ENCODE measurements at regions not wholly inside any gene's neighbourhood (a gene's known extent, or its start where the extent isn't known, plus 50 kb on each side); places are given as distances from the start of the nearest gene placed in this dataset.

- no peak for DNase-seq (ENCODE audit: low read depth, low spot score)
- intact Hi-C loops (cut with micrococcal nuclease; ENCODE audit: unreplicated experiment), result no loop called here
- no TSS peak for BruUV-seq (replicated peaks)
- TF ChIP-seq REST (IDR thresholded peaks at IDR 0.05; ENCODE audit: insufficient read depth in 1 of 2, low read depth in 2 of 2, low read length in 1 of 2), result no peak
- TF ChIP-seq TCF7L2 (IDR thresholded peaks at IDR 0.05; ENCODE audit: low read depth, low read length), result no peak
- TF ChIP-seq CTCF (IDR thresholded peaks at IDR 0.05), result no peak
- no peak for TF ChIP-seq SIN3A (IDR thresholded peaks at IDR 0.05; ENCODE audit: borderline replicate concordance, insufficient read depth, low read depth, low read length)
- no peak for TF ChIP-seq POLR2AphosphoS5 (IDR thresholded peaks at IDR 0.05; ENCODE audit: low read depth, low read length)
- H3K9me3 ChIP-seq (ENCODE audit: control insufficient read depth, insufficient read depth, low read depth, low read length), result no peaks in the 10 kb centered on the region
- no peak for ATAC-seq
- no peaks in the 10 kb centered on the region for H3K4me1 ChIP-seq (ENCODE audit: control insufficient read depth, insufficient read depth, low read length)
- ChIA-PET CTCF (interaction anchor here (0.6 kb wide), 1 partner anchor 217 kb away, joined by 3 read pairs; no protein-coding TSS in a partner anchor), POLR2A (no interaction called here)
- no peak overlapping the region for H3K27ac ChIP-seq (ENCODE audit: low read length)
- in situ Hi-C loops (cut with HindIII; ENCODE audit: low pct_unique_long_range_greater_than_20kb, low sequenced_read_pairs), result no loop called here
- no peaks in the 10 kb centered on the region for H3K27me3 ChIP-seq (ENCODE audit: control insufficient read depth, insufficient read depth, low read length)
- H3K36me3 ChIP-seq (ENCODE audit: control insufficient read depth, insufficient read depth, low read length), result no peaks in the 10 kb centered on the region
- no peak overlapping the region for H3K4me3 ChIP-seq (ENCODE audit: low read depth in 2 of 2, low read length in 2 of 2)
Observed at GRCh38 chr14:101129521-101130167, 226.1 kb upstream of the RTL1 start.

GRCh38 chr14:101130861-101131260, 227.3 kb upstream of the RTL1 start:
- CTCF ChIA-PET, result no interaction called here
- in situ Hi-C loops (cut with HindIII; ENCODE audit: low pct_unique_long_range_greater_than_20kb, low sequenced_read_pairs), result no loop called here
- H3K4me1 ChIP-seq (ENCODE audit: control insufficient read depth, insufficient read depth, low read length), result no peaks in the 10 kb centered on the region
- POLR2A ChIA-PET, result no interaction called here
- DNase-seq (ENCODE audit: low read depth, low spot score) (no peak), ATAC-seq (no peak)
- intact Hi-C loops (cut with micrococcal nuclease; ENCODE audit: unreplicated experiment), result no loop called here
- H3K27ac ChIP-seq (ENCODE audit: low read length), result no peak overlapping the region
- H3K9me3 ChIP-seq (ENCODE audit: control insufficient read depth, insufficient read depth, low read depth, low read length), result no peaks in the 10 kb centered on the region
- H3K4me3 ChIP-seq (ENCODE audit: low read depth in 2 of 2, low read length in 2 of 2), result no peak overlapping the region
- no TSS peak for BruUV-seq (replicated peaks)
- no peaks in the 10 kb centered on the region for H3K36me3 ChIP-seq (ENCODE audit: control insufficient read depth, insufficient read depth, low read length)
- TF ChIP-seq TCF7L2 (IDR thresholded peaks at IDR 0.05; ENCODE audit: low read depth, low read length), result no peak
- TF ChIP-seq POLR2AphosphoS5 (IDR thresholded peaks at IDR 0.05; ENCODE audit: low read depth, low read length), result no peak
- no peak for TF ChIP-seq SIN3A (IDR thresholded peaks at IDR 0.05; ENCODE audit: borderline replicate concordance, insufficient read depth, low read depth, low read length)
- no peak for TF ChIP-seq REST (IDR thresholded peaks at IDR 0.05; ENCODE audit: insufficient read depth in 1 of 2, low read depth in 2 of 2, low read length in 1 of 2)
- no peak for TF ChIP-seq CTCF (IDR thresholded peaks at IDR 0.05)
- no peaks in the 10 kb centered on the region for H3K27me3 ChIP-seq (ENCODE audit: control insufficient read depth, insufficient read depth, low read length)

Measured in Panc1 (cell line).